ENCODE measurements at regions not wholly inside any gene's neighbourhood (a gene's known extent, or its start where the extent isn't known, plus 50 kb on each side); places are given as distances from the start of the nearest gene placed in this dataset.

DNA sequence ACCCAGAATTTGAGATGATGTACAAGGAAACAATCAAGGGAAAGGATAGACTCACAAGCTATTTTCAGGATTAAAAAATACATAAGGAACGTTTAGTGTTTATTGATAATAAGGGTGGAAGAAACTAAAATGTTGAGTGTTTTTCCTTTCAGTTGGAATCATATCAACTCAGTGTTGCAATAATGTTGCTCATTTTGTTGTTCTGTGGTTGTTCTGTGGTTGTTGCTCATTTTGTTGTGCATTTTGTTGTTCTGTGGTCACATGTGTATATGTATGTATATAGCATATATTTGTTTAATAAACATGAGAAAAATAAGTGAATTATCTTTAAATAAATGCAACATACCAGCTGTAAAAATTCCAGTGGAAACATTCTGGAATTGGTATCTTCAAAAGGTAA, 262.4 kb upstream of the SPRY2 start:
- TF ChIP-seq, protein P1, sequence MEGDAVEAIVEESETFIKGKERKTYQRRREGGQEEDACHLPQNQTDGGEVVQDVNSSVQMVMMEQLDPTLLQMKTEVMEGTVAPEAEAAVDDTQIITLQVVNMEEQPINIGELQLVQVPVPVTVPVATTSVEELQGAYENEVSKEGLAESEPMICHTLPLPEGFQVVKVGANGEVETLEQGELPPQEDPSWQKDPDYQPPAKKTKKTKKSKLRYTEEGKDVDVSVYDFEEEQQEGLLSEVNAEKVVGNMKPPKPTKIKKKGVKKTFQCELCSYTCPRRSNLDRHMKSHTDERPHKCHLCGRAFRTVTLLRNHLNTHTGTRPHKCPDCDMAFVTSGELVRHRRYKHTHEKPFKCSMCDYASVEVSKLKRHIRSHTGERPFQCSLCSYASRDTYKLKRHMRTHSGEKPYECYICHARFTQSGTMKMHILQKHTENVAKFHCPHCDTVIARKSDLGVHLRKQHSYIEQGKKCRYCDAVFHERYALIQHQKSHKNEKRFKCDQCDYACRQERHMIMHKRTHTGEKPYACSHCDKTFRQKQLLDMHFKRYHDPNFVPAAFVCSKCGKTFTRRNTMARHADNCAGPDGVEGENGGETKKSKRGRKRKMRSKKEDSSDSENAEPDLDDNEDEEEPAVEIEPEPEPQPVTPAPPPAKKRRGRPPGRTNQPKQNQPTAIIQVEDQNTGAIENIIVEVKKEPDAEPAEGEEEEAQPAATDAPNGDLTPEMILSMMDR (IDR thresholded peaks at IDR 0.05; ENCODE audit: poor library complexity), result no peak
- TF ChIP-seq EZH2 (IDR thresholded peaks at IDR 0.05; ENCODE audit: borderline replicate concordance), result no peak

Measured in hepatocyte (in vitro differentiated cells).